Activated T-cell treated with anti-CD3 and anti-CD28 coated beads, Interleukin-2, amount 50 U/mL, for 24 hours (primary cell): ENCODE measurements at regions not wholly inside any gene's neighbourhood (a gene's known extent, or its start where the extent isn't known, plus 50 kb on each side); places are given as distances from the start of the nearest gene placed in this dataset.

Experiments
- DNase-seq: peaks from one replicate; pipeline ENCODE4 v3.0.0-alpha.2; 2020
- H3K27ac Mint-ChIP-seq: 2 replicates; pipeline ENCODE4 v1.8.0; 2020; ENCODE audit warnings: mild to moderate bottlenecking, mixed read lengths
- H3K27me3 Mint-ChIP-seq: 2 replicates; pipeline ENCODE4 v1.8.0; 2020; ENCODE audit warnings: mixed read lengths
- H3K36me3 Mint-ChIP-seq: 2 replicates; pipeline ENCODE4 v1.8.0; 2020; ENCODE audit warnings: low read depth, mixed read lengths
- H3K4me1 Mint-ChIP-seq: 2 replicates; pipeline ENCODE4 v1.8.0; 2020; ENCODE audit warnings: low read depth, mixed read lengths
- H3K4me3 Mint-ChIP-seq: 2 replicates; pipeline ENCODE4 v1.8.0; 2020; ENCODE audit warnings: mild to moderate bottlenecking, moderate library complexity, mixed read lengths
- H3K9me3 Mint-ChIP-seq: 2 replicates; pipeline ENCODE4 v1.8.0; 2020; ENCODE audit warnings: mixed read lengths

- H3K9me3 Mint-ChIP-seq = no peaks in the 10 kb centered on the region
- no peaks in the 10 kb centered on the region for H3K36me3 Mint-ChIP-seq
- no peak for DNase-seq
- H3K27ac Mint-ChIP-seq = no peak overlapping the region
- no peak overlapping the region for H3K4me3 Mint-ChIP-seq
- H3K27me3 Mint-ChIP-seq = peaks cover 13% of the 10 kb centered on the region
- H3K4me1 Mint-ChIP-seq = no peaks in the 10 kb centered on the region
Measured at GRCh38 chr15:25987638-25988037, 124.5 kb upstream of the ATP10A start.

GRCh38 chr15:25985165-25985564 lies 122.0 kb upstream of the ATP10A start:
- Mint-ChIP-seq H3K9me3 (no peaks in the 10 kb centered on the region), H3K27me3 (peaks cover 16% of the 10 kb centered on the region), H3K4me3 (no peak overlapping the region), H3K4me1 (no peaks in the 10 kb centered on the region), H3K27ac (no peak overlapping the region), H3K36me3 (no peaks in the 10 kb centered on the region)
- DNase-seq = no peak

- no peak overlapping the region for H3K27ac Mint-ChIP-seq
- no peak overlapping the region for H3K4me3 Mint-ChIP-seq
- no peak for DNase-seq
- peaks cover 16% of the 10 kb centered on the region for H3K27me3 Mint-ChIP-seq
- no peaks in the 10 kb centered on the region for H3K36me3 Mint-ChIP-seq
- H3K4me1 Mint-ChIP-seq = no peaks in the 10 kb centered on the region
- no peaks in the 10 kb centered on the region for H3K9me3 Mint-ChIP-seq
Measured at GRCh38 chr15:25982736-25983135, 119.6 kb upstream of the ATP10A start.

GRCh38 chr15:25981114-25981513 lies 118.0 kb upstream of the ATP10A start:
- Mint-ChIP-seq H3K36me3 (no peaks in the 10 kb centered on the region), H3K27ac (no peak overlapping the region), H3K9me3 (no peaks in the 10 kb centered on the region), H3K4me3 (no peak overlapping the region), H3K4me1 (no peaks in the 10 kb centered on the region), H3K27me3 (peaks cover 6% of the 10 kb centered on the region)
- no peak for DNase-seq

- no peaks in the 10 kb centered on the region for H3K36me3 Mint-ChIP-seq
- no peaks in the 10 kb centered on the region for H3K9me3 Mint-ChIP-seq
- H3K27me3 Mint-ChIP-seq = peaks cover 10% of the 10 kb centered on the region
- DNase-seq = no peak
- no peaks in the 10 kb centered on the region for H3K4me1 Mint-ChIP-seq
- H3K27ac Mint-ChIP-seq = no peak overlapping the region
- H3K4me3 Mint-ChIP-seq = no peak overlapping the region
Measured at GRCh38 chr15:25972141-25972675, 109.1 kb upstream of the ATP10A start.

GRCh38 chr15:25971053-25971452 lies 107.9 kb upstream of the ATP10A start:
- H3K4me1 Mint-ChIP-seq = no peaks in the 10 kb centered on the region
- peaks cover 10% of the 10 kb centered on the region for H3K27me3 Mint-ChIP-seq
- no peak for DNase-seq
- no peak overlapping the region for H3K27ac Mint-ChIP-seq
- H3K9me3 Mint-ChIP-seq = no peaks in the 10 kb centered on the region
- no peak overlapping the region for H3K4me3 Mint-ChIP-seq
- H3K36me3 Mint-ChIP-seq = no peaks in the 10 kb centered on the region

GRCh38 chr15:25969886-25970285 lies 106.8 kb upstream of the ATP10A start:
- no peaks in the 10 kb centered on the region for H3K4me1 Mint-ChIP-seq
- H3K9me3 Mint-ChIP-seq = no peaks in the 10 kb centered on the region
- H3K4me3 Mint-ChIP-seq = no peak overlapping the region
- H3K36me3 Mint-ChIP-seq = no peaks in the 10 kb centered on the region
- H3K27ac Mint-ChIP-seq = no peak overlapping the region
- no peak for DNase-seq
- H3K27me3 Mint-ChIP-seq = peaks cover 10% of the 10 kb centered on the region

- Mint-ChIP-seq H3K36me3 (no peaks in the 10 kb centered on the region), H3K27ac (no peak overlapping the region), H3K4me3 (no peak overlapping the region), H3K27me3 (peaks cover 10% of the 10 kb centered on the region), H3K4me1 (no peaks in the 10 kb centered on the region), H3K9me3 (no peaks in the 10 kb centered on the region)
- no peak for DNase-seq
Measured at GRCh38 chr15:25967116-25967515, 104.0 kb upstream of the ATP10A start.

- Mint-ChIP-seq H3K36me3 (no peaks in the 10 kb centered on the region), H3K4me1 (no peaks in the 10 kb centered on the region), H3K4me3 (no peak overlapping the region), H3K27ac (no peak overlapping the region), H3K9me3 (no peaks in the 10 kb centered on the region), H3K27me3 (peaks cover 6% of the 10 kb centered on the region)
- DNase-seq = no peak
Measured at GRCh38 chr15:25965326-25965725, 102.2 kb upstream of the ATP10A start.

- Mint-ChIP-seq H3K36me3 (no peaks in the 10 kb centered on the region), H3K27ac (no peak overlapping the region), H3K4me1 (no peaks in the 10 kb centered on the region), H3K9me3 (no peaks in the 10 kb centered on the region), H3K4me3 (no peak overlapping the region), H3K27me3 (peaks cover 9% of the 10 kb centered on the region)
- no peak for DNase-seq
Measured at GRCh38 chr15:25960273-25960672, 97.1 kb upstream of the ATP10A start.

- H3K9me3 Mint-ChIP-seq = no peaks in the 10 kb centered on the region
- no peaks in the 10 kb centered on the region for H3K4me1 Mint-ChIP-seq
- peaks cover 9% of the 10 kb centered on the region for H3K27me3 Mint-ChIP-seq
- no peak overlapping the region for H3K4me3 Mint-ChIP-seq
- H3K36me3 Mint-ChIP-seq = no peaks in the 10 kb centered on the region
- no peak for DNase-seq
- H3K27ac Mint-ChIP-seq = no peak overlapping the region
Measured at GRCh38 chr15:25959100-25959499, 96.0 kb upstream of the ATP10A start.

- no peak overlapping the region for H3K4me3 Mint-ChIP-seq
- H3K27ac Mint-ChIP-seq = no peak overlapping the region
- H3K4me1 Mint-ChIP-seq = no peaks in the 10 kb centered on the region
- no peak for DNase-seq
- H3K9me3 Mint-ChIP-seq = peaks cover 8% of the 10 kb centered on the region
- H3K36me3 Mint-ChIP-seq = no peaks in the 10 kb centered on the region
- peaks cover 9% of the 10 kb centered on the region for H3K27me3 Mint-ChIP-seq
Measured at GRCh38 chr15:25955628-25956027, 92.5 kb upstream of the ATP10A start.

- no peak overlapping the region for H3K27ac Mint-ChIP-seq
- no peaks in the 10 kb centered on the region for H3K36me3 Mint-ChIP-seq
- H3K4me1 Mint-ChIP-seq = no peaks in the 10 kb centered on the region
- peaks cover 6% of the 10 kb centered on the region for H3K27me3 Mint-ChIP-seq
- no peak for DNase-seq
- no peak overlapping the region for H3K4me3 Mint-ChIP-seq
- H3K9me3 Mint-ChIP-seq = peaks cover 8% of the 10 kb centered on the region
Measured at GRCh38 chr15:25954398-25954797, 91.3 kb upstream of the ATP10A start.

- H3K4me1 Mint-ChIP-seq = peaks cover 2% of the 10 kb centered on the region
- no peak for DNase-seq
- no peaks in the 10 kb centered on the region for H3K36me3 Mint-ChIP-seq
- H3K9me3 Mint-ChIP-seq = peaks cover 8% of the 10 kb centered on the region
- H3K27me3 Mint-ChIP-seq = no peaks in the 10 kb centered on the region
- no peak overlapping the region for H3K27ac Mint-ChIP-seq
- no peak overlapping the region for H3K4me3 Mint-ChIP-seq
Measured at GRCh38 chr15:25950014-25950413, 86.9 kb upstream of the ATP10A start.

GRCh38 chr15:25947323-25948314 lies 84.5 kb upstream of the ATP10A start:
- no peaks in the 10 kb centered on the region for H3K27me3 Mint-ChIP-seq

More at GRCh38 chr15:25947323-25948314, 84.5 kb upstream of the ATP10A start:
- Mint-ChIP-seq H3K9me3 (no peaks in the 10 kb centered on the region), H3K27ac (no peak overlapping the region), H3K4me1 (peaks cover 2% of the 10 kb centered on the region), H3K36me3 (no peaks in the 10 kb centered on the region), H3K4me3 (no peak overlapping the region)
- DNase-seq = no peak
